ENCODE measurements at regions not wholly inside any gene's neighbourhood (a gene's known extent, or its start where the extent isn't known, plus 50 kb on each side); places are given as distances from the start of the nearest gene placed in this dataset.

DNA sequence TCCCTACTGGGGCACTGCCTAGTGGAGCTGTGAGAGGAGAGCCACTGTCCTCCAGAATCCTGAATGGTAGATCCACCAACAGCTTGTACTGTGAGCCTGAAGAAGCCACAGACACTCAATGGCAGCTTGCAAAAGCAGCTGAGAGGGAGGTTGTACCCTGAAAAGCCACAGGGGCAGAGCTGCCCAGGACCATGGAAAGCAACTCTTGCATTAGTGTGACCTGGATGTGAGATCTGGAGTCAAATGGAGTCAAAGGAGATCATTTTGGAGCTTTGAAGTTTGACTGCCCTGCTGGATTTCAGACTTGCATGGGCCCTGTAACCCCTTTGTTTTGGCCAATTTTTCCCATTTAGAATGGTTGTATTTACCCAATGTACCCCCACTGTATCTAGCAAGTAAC is 871.4 kb upstream of the PRMT6 start:
- TF ChIP-seq, protein P1, sequence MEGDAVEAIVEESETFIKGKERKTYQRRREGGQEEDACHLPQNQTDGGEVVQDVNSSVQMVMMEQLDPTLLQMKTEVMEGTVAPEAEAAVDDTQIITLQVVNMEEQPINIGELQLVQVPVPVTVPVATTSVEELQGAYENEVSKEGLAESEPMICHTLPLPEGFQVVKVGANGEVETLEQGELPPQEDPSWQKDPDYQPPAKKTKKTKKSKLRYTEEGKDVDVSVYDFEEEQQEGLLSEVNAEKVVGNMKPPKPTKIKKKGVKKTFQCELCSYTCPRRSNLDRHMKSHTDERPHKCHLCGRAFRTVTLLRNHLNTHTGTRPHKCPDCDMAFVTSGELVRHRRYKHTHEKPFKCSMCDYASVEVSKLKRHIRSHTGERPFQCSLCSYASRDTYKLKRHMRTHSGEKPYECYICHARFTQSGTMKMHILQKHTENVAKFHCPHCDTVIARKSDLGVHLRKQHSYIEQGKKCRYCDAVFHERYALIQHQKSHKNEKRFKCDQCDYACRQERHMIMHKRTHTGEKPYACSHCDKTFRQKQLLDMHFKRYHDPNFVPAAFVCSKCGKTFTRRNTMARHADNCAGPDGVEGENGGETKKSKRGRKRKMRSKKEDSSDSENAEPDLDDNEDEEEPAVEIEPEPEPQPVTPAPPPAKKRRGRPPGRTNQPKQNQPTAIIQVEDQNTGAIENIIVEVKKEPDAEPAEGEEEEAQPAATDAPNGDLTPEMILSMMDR (IDR thresholded peaks at IDR 0.05; ENCODE audit: low read depth, low read length): no peak
- no peak for TF ChIP-seq EZH2phosphoT487 (IDR thresholded peaks at IDR 0.05; ENCODE audit: low read depth)

All from OCI-LY3 (cell line).